GM21825 (cell line): ENCODE measurements at regions not wholly inside any gene's neighbourhood (a gene's known extent, or its start where the extent isn't known, plus 50 kb on each side); places are given as distances from the start of the nearest gene placed in this dataset.
"Not testable (repeated sequence)": the region's sequence is repeated elsewhere in the genome, so short reads cannot be mapped to it uniquely, and the experiment has no call there.

Source experiments
- ATAC-seq: cut with Tn5 transposase; IDR thresholded peaks from one replicate; pipeline ENCODE4 v1.9.1; 2021; ENCODE audit warnings: mild to moderate bottlenecking, moderate library complexity; ENCODE audit not compliant: unreplicated experiment

DNA sequence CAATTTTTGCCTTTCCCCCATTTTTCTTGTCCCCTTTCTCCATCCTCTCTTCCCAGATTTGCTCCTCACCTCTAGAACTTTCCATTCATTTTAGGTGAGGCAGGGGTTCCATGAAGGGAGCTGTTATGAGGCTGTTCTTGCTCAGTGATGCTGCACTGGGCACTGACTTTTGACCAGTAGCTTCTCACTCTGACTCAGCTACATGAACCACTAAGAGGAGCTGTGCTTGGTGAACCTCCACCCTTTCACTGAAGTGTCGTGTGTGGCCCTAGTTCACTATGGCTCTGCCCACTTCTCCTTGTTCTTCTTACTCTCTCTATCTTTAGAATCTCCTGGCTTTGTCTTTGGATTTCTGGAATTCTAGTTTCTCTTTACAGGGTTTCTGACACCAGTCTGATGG is 73.4 kb upstream of the ADRA1D start:
- no peak for ATAC-seq

DNA sequence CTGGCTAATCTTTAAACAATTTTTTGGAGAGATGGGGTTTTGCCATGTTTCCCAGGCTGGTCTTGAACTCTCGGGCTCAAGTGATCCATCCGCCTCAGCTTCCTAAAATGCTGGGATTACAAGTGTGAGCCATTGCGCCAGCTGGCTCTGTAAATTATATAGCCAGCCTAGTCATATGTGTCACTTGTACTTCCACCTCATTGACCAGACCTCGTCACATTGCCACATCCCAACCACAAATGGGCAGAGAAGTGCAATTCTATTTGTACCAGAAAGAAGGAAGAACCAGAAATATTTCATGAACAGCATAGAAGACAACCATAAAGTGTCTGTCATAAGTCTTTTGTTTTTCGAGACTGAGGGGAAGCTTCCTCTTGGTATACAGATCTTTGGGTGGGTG is 71.2 kb upstream of the ADRA1D start:
- no peak for ATAC-seq

DNA sequence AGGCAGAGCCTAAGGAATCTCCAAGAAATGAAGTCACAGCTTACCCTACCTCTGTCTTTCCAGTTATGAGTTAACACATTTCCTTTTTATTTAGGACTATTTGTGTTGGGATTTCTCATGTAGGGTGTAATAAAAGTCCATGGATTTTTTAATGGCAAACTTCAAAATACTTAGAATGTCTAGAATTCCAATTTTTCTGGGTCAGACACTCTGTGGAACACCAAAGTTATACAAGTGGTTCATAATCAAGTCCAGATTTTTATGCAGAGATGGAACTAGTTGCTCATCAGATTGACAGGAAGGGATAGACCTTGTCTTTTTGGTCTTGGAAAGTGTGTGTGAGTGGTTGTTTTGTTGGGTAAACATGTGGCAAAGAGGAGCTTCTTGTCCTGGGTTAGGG is 69.8 kb upstream of the ADRA1D start:
- no peak for ATAC-seq

DNA sequence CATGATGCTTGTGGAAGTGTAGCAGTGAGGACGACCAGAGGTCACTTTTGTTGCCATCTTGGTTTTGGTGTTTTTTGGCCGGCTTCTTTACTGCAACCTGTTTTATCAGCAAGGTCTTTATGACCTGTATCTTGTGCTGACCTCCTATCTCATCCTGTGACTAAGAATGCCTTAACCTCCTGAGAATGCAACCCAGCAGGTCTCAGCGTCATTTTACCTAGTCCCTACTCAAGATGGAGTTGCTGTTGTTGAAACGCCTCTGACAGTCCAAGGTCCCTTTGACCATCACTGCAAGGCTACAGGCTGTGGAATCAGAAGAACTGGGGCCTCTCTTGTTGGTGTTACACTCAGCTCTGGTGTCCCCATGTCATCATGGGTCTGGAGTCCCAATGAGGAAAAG is 61.5 kb upstream of the ADRA1D start:
- ATAC-seq: not testable (repeated sequence)

DNA sequence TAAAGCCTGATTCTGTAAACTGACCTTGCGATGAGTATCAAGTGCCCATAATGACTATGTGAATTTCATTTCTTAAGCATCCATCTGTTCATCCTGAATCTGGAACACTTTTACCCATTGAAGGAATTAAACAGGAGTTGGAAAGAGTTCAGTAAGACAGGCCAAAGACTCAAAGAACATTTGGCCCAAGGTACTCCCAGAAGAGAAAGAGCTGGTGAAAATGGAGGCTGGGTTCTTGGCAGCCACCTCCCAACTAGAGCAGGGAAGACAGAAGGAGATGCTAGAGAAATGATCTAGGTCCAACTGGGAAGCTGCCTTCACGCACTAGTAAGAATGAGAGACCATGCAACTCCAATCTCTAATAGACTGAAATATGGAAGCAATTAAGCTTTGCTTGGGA is 57.1 kb upstream of the ADRA1D start:
- ATAC-seq: no peak

DNA sequence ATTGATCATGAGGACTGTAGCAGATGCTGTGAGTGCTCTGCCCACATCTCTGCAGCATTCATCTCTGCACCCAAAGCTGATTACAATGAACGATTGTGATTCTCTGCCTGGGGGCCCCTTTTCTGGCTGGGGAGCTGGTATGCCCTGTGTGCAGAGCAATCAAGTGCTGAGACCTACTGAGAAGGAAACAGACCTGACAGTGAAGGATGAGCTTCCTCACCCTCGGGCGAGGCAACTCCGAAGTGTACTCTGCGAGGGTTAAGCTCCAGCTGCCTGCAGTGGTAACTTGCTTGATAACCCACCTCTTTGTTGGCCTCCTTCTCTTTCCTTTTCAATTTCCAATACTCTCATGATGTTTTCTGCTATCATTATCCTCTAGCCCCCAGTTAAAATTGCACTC is 56.0 kb upstream of the ADRA1D start:
- ATAC-seq: no peak

DNA sequence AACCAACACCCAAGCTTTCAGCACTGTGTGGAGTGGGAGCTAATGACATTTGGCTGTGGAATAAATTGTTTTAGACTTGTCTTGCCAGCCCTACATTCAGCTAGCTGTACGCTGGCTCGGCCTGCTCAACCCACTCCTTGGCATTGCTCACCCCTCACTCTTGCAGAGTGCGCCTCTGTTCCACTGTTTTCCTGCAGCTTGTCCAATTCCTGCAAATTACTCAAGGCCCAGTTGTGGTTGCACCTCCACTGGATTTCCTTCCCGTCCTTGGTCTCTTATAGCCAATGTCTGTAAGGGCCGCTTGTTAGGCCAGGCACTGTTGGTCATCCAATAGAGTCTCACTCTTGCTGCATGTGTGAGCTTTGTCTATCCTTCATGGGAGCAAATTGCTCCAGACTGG is 55.5 kb upstream of the ADRA1D start:
- no peak for ATAC-seq

DNA sequence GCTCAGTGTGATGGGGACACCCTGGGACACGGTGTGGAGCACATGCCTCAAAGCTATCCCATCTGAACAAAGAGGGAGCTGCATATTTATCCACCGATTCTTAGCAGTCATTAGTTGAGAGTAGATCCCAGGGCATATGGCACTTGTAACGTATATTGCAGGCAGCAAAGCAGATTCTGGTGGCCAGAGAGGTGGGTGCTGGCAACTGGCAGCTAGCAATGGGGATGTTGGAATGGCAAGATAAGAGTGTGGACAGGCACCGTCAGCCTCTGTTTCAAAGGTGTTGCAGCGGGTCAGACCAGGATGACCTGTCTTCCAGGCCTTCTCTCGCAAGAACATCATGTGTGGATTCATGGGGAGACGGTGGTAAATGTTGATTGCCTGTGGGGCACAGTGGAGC is 54.0 kb upstream of the ADRA1D start:
- no peak for ATAC-seq

DNA sequence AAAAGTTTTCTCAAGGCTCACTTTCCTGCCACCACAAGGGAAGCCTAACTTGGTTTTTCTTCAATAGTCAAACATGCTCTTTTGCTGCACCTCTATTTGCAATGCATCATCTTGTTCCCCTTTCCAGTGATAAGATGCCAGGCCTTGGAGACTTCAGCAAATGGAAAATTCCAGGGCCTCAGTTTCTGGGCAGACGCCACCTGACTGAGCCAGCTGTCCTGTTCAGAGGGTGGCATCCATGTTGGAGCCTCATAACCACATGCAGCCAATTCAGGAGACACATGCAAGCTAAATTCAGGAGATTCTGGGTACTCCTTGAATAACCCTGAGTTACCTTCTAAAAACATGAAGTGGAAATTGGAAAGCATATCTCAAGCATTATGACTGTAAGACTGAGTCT is 51.8 kb upstream of the ADRA1D start:
- no peak for ATAC-seq

DNA sequence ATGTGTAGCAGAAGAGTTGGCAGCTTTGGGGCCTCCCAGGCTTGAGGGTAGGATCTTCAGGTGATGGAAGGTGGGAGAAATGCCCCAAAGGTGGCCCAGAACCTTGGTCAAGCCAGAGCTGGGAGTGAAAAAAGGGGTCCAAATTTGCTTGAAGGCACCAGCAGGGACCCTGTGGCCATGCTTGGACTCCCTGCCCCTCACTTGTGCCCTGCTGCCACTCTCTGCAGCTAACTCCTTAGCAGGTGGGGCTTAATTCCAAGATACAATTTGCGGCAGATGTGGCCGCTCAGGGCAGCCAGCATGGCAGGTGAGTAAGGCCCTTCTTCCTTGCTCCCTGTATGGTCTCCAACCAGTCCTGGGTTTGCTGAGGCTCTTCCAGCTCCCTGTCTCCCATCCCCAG is 51.3 kb upstream of the ADRA1D start:
- ATAC-seq: no peak

DNA sequence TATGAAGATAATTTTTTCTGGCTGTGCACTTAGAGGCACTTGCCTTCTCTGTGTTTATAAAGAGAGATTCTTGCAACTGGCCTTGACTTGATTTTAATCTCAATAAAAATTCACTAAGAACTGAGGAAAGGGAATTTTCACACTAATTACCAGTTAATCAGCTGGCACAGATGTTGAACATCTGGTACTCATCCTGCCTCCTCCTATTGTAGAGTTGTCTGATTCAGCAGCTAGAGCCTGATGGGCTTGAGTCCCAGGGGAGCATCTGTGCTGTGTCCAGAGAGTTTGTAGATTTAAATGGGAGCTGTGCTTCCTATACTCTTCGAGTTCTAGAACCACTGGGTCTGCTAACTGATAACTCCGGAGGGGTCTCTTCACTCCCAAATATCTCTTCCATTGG is 50.7 kb upstream of the ADRA1D start:
- ATAC-seq: no peak

DNA sequence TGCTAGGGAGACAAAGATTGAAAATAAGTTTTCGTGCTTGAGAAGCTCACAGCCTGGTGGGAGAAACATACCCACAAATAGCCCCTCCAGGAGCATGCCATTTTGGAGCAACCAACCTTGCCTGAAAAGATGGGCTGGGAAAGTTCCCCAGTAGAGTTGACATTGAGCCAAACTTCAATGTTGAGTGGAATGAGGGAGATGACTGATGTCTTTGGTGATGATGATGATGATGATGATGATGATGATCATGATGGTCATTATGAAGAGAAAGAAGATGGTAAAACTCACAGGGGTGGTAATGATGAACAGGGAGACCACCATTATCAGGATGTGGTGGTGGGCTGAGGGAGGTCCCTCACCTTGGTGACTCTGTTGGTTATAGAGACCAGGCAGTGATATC is 50.1 kb upstream of the ADRA1D start:
- ATAC-seq: no peak
